Trophoblast cell (in vitro differentiated cells and primary cell): ENCODE measurements at regions not wholly inside any gene's neighbourhood (a gene's known extent, or its start where the extent isn't known, plus 50 kb on each side); places are given as distances from the start of the nearest gene placed in this dataset.
A peak's percentile ranks its signal among the peaks of the same experiment; 100 is the strongest.

Experiments
- DNase-seq, 2 donors: peaks; one replicate each; pipeline ENCODE4 v3.0.0-alpha.2; 2016
- H2AFZ ChIP-seq: 2 replicates; pipeline ENCODE4 v1.6.1; 2013; ENCODE audit warnings: low read length, moderate library complexity, mild to moderate bottlenecking; ENCODE audit not compliant: insufficient read depth, poor library complexity
- H2AK5ac ChIP-seq: 2 replicates; pipeline ENCODE4 v1.6.1; 2013; ENCODE audit warnings: mild to moderate bottlenecking, low read length
- H2BK120ac ChIP-seq: 2 replicates; pipeline ENCODE4 v1.6.1; 2013; ENCODE audit warnings: low read length, mild to moderate bottlenecking, moderate library complexity; ENCODE audit not compliant: insufficient read depth, poor library complexity
- H2BK12ac ChIP-seq: 2 replicates; pipeline ENCODE4 v1.6.1; 2013; ENCODE audit warnings: mild to moderate bottlenecking, low read length, moderate library complexity
- H2BK5ac ChIP-seq: 2 replicates; pipeline ENCODE4 v1.6.1; 2013; ENCODE audit warnings: low read length, low read depth, moderate library complexity, mild to moderate bottlenecking; ENCODE audit not compliant: poor library complexity
- H3K14ac ChIP-seq: 2 replicates; pipeline ENCODE4 v1.6.1; 2013; ENCODE audit warnings: mild to moderate bottlenecking, low read length
- H3K18ac ChIP-seq: 2 replicates; pipeline ENCODE4 v1.6.1; 2013; ENCODE audit warnings: mild to moderate bottlenecking, low read length
- H3K23ac ChIP-seq: 2 replicates; pipeline ENCODE4 v1.6.1; 2013; ENCODE audit warnings: low read length
- H3K27ac ChIP-seq: 2 replicates; pipeline ENCODE4 v1.5.1; 2013; ENCODE audit warnings: low read depth, mild to moderate bottlenecking, inconsistent platforms, low read length, moderate library complexity
- H3K27me3 ChIP-seq: 2 replicates; pipeline ENCODE4 v1.6.1; 2013; ENCODE audit warnings: inconsistent platforms, mild to moderate bottlenecking, low read length, moderate library complexity; ENCODE audit not compliant: insufficient read depth
- H3K36me3 ChIP-seq, 2 experiments: 1 replicate in 1 of 2; 2 replicates in 1 of 2; pipeline ENCODE4 v1.6.1; 2013; ENCODE audit warnings: low read length in 2 of 2, mild to moderate bottlenecking in 2 of 2, moderate library complexity in 1 of 2; ENCODE audit not compliant: insufficient read depth in 2 of 2, control insufficient read depth in 1 of 2
- H3K4ac ChIP-seq: 2 replicates; pipeline ENCODE4 v1.6.1; 2013; ENCODE audit warnings: low read depth, mild to moderate bottlenecking, low read length, moderate library complexity
- H3K4me1 ChIP-seq, 2 experiments: 1 replicate in 1 of 2; 2 replicates in 1 of 2; pipeline ENCODE4 v1.6.1; 2013; ENCODE audit warnings: low read length in 2 of 2, mild to moderate bottlenecking in 2 of 2, moderate library complexity in 1 of 2; ENCODE audit not compliant: insufficient read depth in 2 of 2, control insufficient read depth in 1 of 2
- H3K4me2 ChIP-seq: 2 replicates; pipeline ENCODE4 v1.6.1; 2013; ENCODE audit warnings: inconsistent platforms, mild to moderate bottlenecking, low read length, moderate library complexity
- H3K4me3 ChIP-seq: 2 replicates; pipeline ENCODE4 v1.5.1; 2013; ENCODE audit warnings: mild to moderate bottlenecking, low read depth, low read length, inconsistent platforms
- H3K79me1 ChIP-seq: one replicate; pipeline ENCODE4 v1.6.1; 2013; ENCODE audit warnings: low read length
- H3K79me2 ChIP-seq: 2 replicates; pipeline ENCODE4 v1.6.1; 2013; ENCODE audit warnings: low read length, mild to moderate bottlenecking; ENCODE audit not compliant: control insufficient read depth, insufficient read depth, poor library complexity
- H3K9ac ChIP-seq: 2 replicates; pipeline ENCODE4 v1.6.1; 2013; ENCODE audit warnings: mild to moderate bottlenecking, low read length
- H3K9me3 ChIP-seq: 2 replicates; pipeline ENCODE4 v1.6.1; 2013; ENCODE audit warnings: low read depth, mild to moderate bottlenecking, control low read depth, inconsistent platforms, low read length; ENCODE audit not compliant: insufficient read depth
- H4K12ac ChIP-seq: 2 replicates; pipeline ENCODE4 v1.6.1; 2013; ENCODE audit warnings: low read depth, mild to moderate bottlenecking, low read length, moderate library complexity
- H4K8ac ChIP-seq: 2 replicates; pipeline ENCODE4 v1.6.1; 2013; ENCODE audit warnings: low read depth, mild to moderate bottlenecking, low read length, moderate library complexity
- H4K91ac ChIP-seq: one replicate; pipeline ENCODE4 v1.6.1; 2013; ENCODE audit warnings: low read depth, mild to moderate bottlenecking, low read length, moderate library complexity
- WGBS: extraction: QIAGEN DNeasy Blood & Tissue Kit; methylation state at CpG from one replicate; pipeline ENCODE4 v1.1.7; 2013; ENCODE audit warnings: missing lambda C conversion rate; ENCODE audit not compliant: insufficient read length, insufficient coverage; ENCODE audit errors: extremely low coverage; 5-methylcytosine and 5-hydroxymethylcytosine counted together

GRCh38 chr3:163951397-163951987, 1126.8 kb downstream of the SI start:
- DNase-seq = peak in 1 of 2 donors; percentile 41
- WGBS = no CpG with 5 or more reads among the region's 2 CpGs
- no peaks in the 10 kb centered on the region for H3K27me3 ChIP-seq

DNA sequence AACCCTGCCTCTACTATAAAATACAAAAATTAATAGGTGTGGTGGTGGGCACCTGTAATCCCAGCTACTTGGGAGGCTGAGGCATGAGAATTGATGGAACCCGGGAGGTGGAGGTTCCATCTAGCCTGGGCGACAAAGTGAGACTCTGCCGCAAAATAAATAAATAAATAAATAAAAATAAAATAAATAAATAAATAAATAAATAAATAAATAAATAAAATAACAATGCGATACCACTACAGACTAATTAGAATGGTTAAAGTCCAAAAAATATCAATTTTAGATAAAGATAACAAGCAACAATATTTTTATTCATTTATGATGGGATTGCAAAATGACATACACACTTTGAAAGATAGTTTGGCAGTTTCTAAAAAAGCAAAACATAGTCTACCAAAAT, 1131.5 kb downstream of the SI start:
- H3K27ac ChIP-seq = no peak overlapping the region
- H3K4me2 ChIP-seq = no peak overlapping the region
- no peaks in the 10 kb centered on the region for H3K4me1 ChIP-seq
- H3K79me1 ChIP-seq = no peaks in the 10 kb centered on the region
- H2BK5ac ChIP-seq = no peak overlapping the region
- H2BK12ac ChIP-seq = no peak overlapping the region
- no peak overlapping the region for H4K12ac ChIP-seq
- H3K23ac ChIP-seq = no peak overlapping the region
- H4K8ac ChIP-seq = no peak overlapping the region
- H3K36me3 ChIP-seq = no peaks in the 10 kb centered on the region
- no peak overlapping the region for H4K91ac ChIP-seq
- H3K4me3 ChIP-seq = no peak overlapping the region
- no peak overlapping the region for H3K14ac ChIP-seq
- WGBS = no CpG with 5 or more reads among the region's 4 CpGs
- DNase-seq = no peak
- H2AFZ ChIP-seq = no peak overlapping the region
- H3K4ac ChIP-seq = no peak overlapping the region
- H3K9me3 ChIP-seq = no peaks in the 10 kb centered on the region
- H3K18ac ChIP-seq = no peak overlapping the region
- H3K9ac ChIP-seq = no peak overlapping the region
- no peak overlapping the region for H2BK120ac ChIP-seq
- no peak overlapping the region for H2AK5ac ChIP-seq
- H3K27me3 ChIP-seq = no peaks in the 10 kb centered on the region
- no peaks in the 10 kb centered on the region for H3K79me2 ChIP-seq

More at GRCh38 chr3:163951397-163951987, 1126.8 kb downstream of the SI start:
- Histone ChIP-seq H3K4me3 (no peak overlapping the region), H3K23ac (no peak overlapping the region), H4K91ac (no peak overlapping the region), H3K79me1 (no peaks in the 10 kb centered on the region), H3K4ac (no peak overlapping the region), H2BK5ac (no peak overlapping the region), H3K4me2 (no peak overlapping the region), H2AFZ (no peak overlapping the region), H4K8ac (no peak overlapping the region), H3K4me1 (no peaks in the 10 kb centered on the region), H2AK5ac (no peak overlapping the region), H3K18ac (no peak overlapping the region), H3K27ac (no peak overlapping the region), H3K9ac (no peak overlapping the region), H2BK120ac (no peak overlapping the region), H2BK12ac (no peak overlapping the region), H3K36me3 (no peaks in the 10 kb centered on the region), H3K9me3 (peaks cover 6% of the 10 kb centered on the region), H4K12ac (no peak overlapping the region), H3K79me2 (no peaks in the 10 kb centered on the region), H3K14ac (no peak overlapping the region)

DNA sequence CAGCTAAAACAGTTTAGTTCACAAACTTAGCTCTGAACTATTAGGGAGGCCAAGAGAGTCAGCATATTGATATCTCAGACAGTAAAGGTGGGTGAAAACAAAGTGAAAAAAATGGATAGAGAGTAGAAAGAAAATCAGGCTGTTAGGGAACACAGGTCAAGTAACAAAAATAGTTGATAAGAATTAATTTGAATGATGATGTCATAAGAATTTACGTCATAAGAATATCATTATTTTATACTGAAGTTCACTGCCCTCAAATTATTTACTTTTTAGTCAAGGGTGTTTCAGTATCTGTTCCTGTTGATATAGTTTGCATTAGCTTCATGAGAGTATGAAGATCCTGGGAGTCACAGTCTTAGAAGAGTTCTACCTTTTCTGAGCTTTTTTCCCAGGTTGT, 1134.6 kb downstream of the SI start:
- Histone ChIP-seq H4K91ac (no peak overlapping the region), H3K27me3 (no peaks in the 10 kb centered on the region), H3K4ac (no peak overlapping the region), H3K9ac (no peak overlapping the region), H3K9me3 (no peaks in the 10 kb centered on the region), H2BK120ac (no peak overlapping the region), H2BK12ac (no peak overlapping the region), H2BK5ac (no peak overlapping the region), H3K4me2 (no peak overlapping the region), H3K4me3 (no peak overlapping the region), H3K36me3 (no peaks in the 10 kb centered on the region), H4K8ac (no peak overlapping the region), H3K79me1 (no peaks in the 10 kb centered on the region), H3K27ac (no peak overlapping the region), H3K23ac (no peak overlapping the region), H2AFZ (no peak overlapping the region), H4K12ac (no peak overlapping the region), H3K79me2 (no peaks in the 10 kb centered on the region), H2AK5ac (no peak overlapping the region), H3K4me1 (no peaks in the 10 kb centered on the region), H3K18ac (no peak overlapping the region), H3K14ac (no peak overlapping the region)
- no CpG with 5 or more reads among the region's 1 CpG for WGBS
- DNase-seq = no peak

- H3K79me1 ChIP-seq = no peaks in the 10 kb centered on the region
- H2AK5ac ChIP-seq = no peak overlapping the region
- no peak overlapping the region for H4K91ac ChIP-seq
- no peak overlapping the region for H3K14ac ChIP-seq
- no peak overlapping the region for H2BK120ac ChIP-seq
- H3K9me3 ChIP-seq = no peaks in the 10 kb centered on the region
- H3K4ac ChIP-seq = no peak overlapping the region
- H3K18ac ChIP-seq = no peak overlapping the region
- no peak overlapping the region for H3K4me2 ChIP-seq
- no CpG with 5 or more reads among the region's 3 CpGs for WGBS
- H3K79me2 ChIP-seq = no peaks in the 10 kb centered on the region
- no peaks in the 10 kb centered on the region for H3K36me3 ChIP-seq
- H3K27me3 ChIP-seq = no peaks in the 10 kb centered on the region
- no peak overlapping the region for H3K27ac ChIP-seq
- no peak overlapping the region for H2BK5ac ChIP-seq
- no peak overlapping the region for H3K9ac ChIP-seq
- H2BK12ac ChIP-seq = no peak overlapping the region
- no peak overlapping the region for H2AFZ ChIP-seq
- H3K4me1 ChIP-seq = no peaks in the 10 kb centered on the region
- H4K8ac ChIP-seq = no peak overlapping the region
- no peak for DNase-seq
- no peak overlapping the region for H3K23ac ChIP-seq
- H4K12ac ChIP-seq = no peak overlapping the region
- H3K4me3 ChIP-seq = no peak overlapping the region
These were observed 1138.4 kb downstream of the SI start for GRCh38 chr3:163939926-163940325.
